CD4-positive, alpha-beta T cell treated with Interleukin-15 for 4 hours (primary cell): ENCODE measurements at regions not wholly inside any gene's neighbourhood (a gene's known extent, or its start where the extent isn't known, plus 50 kb on each side); places are given as distances from the start of the nearest gene placed in this dataset.
A peak's percentile ranks its signal among the peaks of the same experiment; 100 is the strongest.

Experiments
- DNase-seq: peaks from one replicate; pipeline ENCODE4 v3.0.0-alpha.2; 2020; ENCODE audit warnings: low spot score

GRCh38 chr11:72525466-72525865 is 91.1 kb upstream of the CLPB start:
- no peak for DNase-seq

GRCh38 chr11:72524711-72525110 is 90.4 kb upstream of the CLPB start:
- DNase-seq: no peak

GRCh38 chr11:72523991-72524390 is 89.7 kb upstream of the CLPB start:
- no peak for DNase-seq

GRCh38 chr11:72522186-72522585 is 87.9 kb upstream of the CLPB start:
- DNase-seq: no peak

GRCh38 chr11:72521664-72522063 is 87.3 kb upstream of the CLPB start:
- no peak for DNase-seq

- DNase-seq: no peak
Measured at GRCh38 chr11:72520815-72521214, 86.5 kb upstream of the CLPB start.

GRCh38 chr11:72519882-72520281 is 85.6 kb upstream of the CLPB start:
- peak; percentile 24 for DNase-seq

GRCh38 chr11:72519220-72519881 is 85.0 kb upstream of the CLPB start:
- peak; percentile 25 for DNase-seq

- DNase-seq: no peak
Measured at GRCh38 chr11:72514331-72514730, 80.0 kb upstream of the CLPB start.

GRCh38 chr11:72513411-72513810 is 79.1 kb upstream of the CLPB start:
- DNase-seq: no peak

- DNase-seq: no peak
Measured at GRCh38 chr11:72512956-72513355, 78.6 kb upstream of the CLPB start.

- DNase-seq: no peak
Measured at GRCh38 chr11:72511393-72512047, 77.2 kb upstream of the CLPB start.

GRCh38 chr11:72507050-72507449 is 72.7 kb upstream of the CLPB start:
- DNase-seq: no peak

GRCh38 chr11:72497731-72498130 is 63.4 kb upstream of the CLPB start:
- no peak for DNase-seq

- no peak for DNase-seq
Measured at GRCh38 chr11:72494109-72494429, 59.7 kb upstream of the CLPB start.

GRCh38 chr11:72493426-72494108 is 59.2 kb upstream of the CLPB start:
- no peak for DNase-seq

- no peak for DNase-seq
Measured at GRCh38 chr11:72491001-72491400, 56.7 kb upstream of the CLPB start.
